Neural crest cell (in vitro differentiated cells): ENCODE measurements at regions not wholly inside any gene's neighbourhood (a gene's known extent, or its start where the extent isn't known, plus 50 kb on each side); places are given as distances from the start of the nearest gene placed in this dataset.

ENCODE experiments used
- DNase-seq: peaks from one replicate; pipeline ENCODE4 v3.0.0; 2021; ENCODE audit warnings: low read depth, mixed read lengths, low spot score
- H3K27ac Mint-ChIP-seq: one replicate; pipeline ENCODE4 v1.8.0; 2021; ENCODE audit warnings: mild to moderate bottlenecking, mixed read lengths; ENCODE audit not compliant: unreplicated experiment
- H3K27me3 Mint-ChIP-seq: 2 replicates; pipeline ENCODE4 v1.8.0; 2021; ENCODE audit warnings: low read depth, mild to moderate bottlenecking, mixed read lengths
- H3K36me3 Mint-ChIP-seq: 2 replicates; pipeline ENCODE4 v1.8.0; 2021; ENCODE audit warnings: low read depth, mild to moderate bottlenecking, mixed read lengths
- H3K4me1 Mint-ChIP-seq: 2 replicates; pipeline ENCODE4 v1.8.0; 2021; ENCODE audit warnings: mixed read lengths
- H3K4me3 Mint-ChIP-seq: one replicate; pipeline ENCODE4 v1.8.0; 2021; ENCODE audit warnings: mild to moderate bottlenecking, mixed read lengths
- H3K9me3 Mint-ChIP-seq: 2 replicates; pipeline ENCODE4 v1.8.0; 2021; ENCODE audit warnings: mixed read lengths
- CTCF ChIP-seq: fragments of 200-600 bp; sonication (generic); conservative IDR thresholded peaks from 2 replicates; pipeline ENCODE4 v1.5.0; 2021; ENCODE audit warnings: antibody characterized with exemption, mild to moderate bottlenecking

- Mint-ChIP-seq H3K9me3 (peaks cover 4% of the 10 kb centered on the region), H3K27me3 (no peaks in the 10 kb centered on the region), H3K27ac (no peak overlapping the region), H3K36me3 (no peaks in the 10 kb centered on the region), H3K4me1 (no peaks in the 10 kb centered on the region), H3K4me3 (no peak overlapping the region)
- TF ChIP-seq CTCF: no peak
- DNase-seq: no peak
These were observed 262.0 kb downstream of the BCOR start for GRCh38 chrX:39835776-39836175.

- DNase-seq: no peak
- no peaks in the 10 kb centered on the region for H3K36me3 Mint-ChIP-seq
- no peak for TF ChIP-seq CTCF
- peaks cover 4% of the 10 kb centered on the region for H3K9me3 Mint-ChIP-seq
- H3K27me3 Mint-ChIP-seq: no peaks in the 10 kb centered on the region
- no peaks in the 10 kb centered on the region for H3K4me1 Mint-ChIP-seq
- H3K27ac Mint-ChIP-seq: no peak overlapping the region
- H3K4me3 Mint-ChIP-seq: no peak overlapping the region
These were observed 260.8 kb downstream of the BCOR start for GRCh38 chrX:39836802-39837420.

GRCh38 chrX:39837688-39838087 lies 260.1 kb downstream of the BCOR start:
- Mint-ChIP-seq H3K4me3 (no peak overlapping the region), H3K27me3 (no peaks in the 10 kb centered on the region), H3K27ac (no peak overlapping the region), H3K9me3 (peaks cover 4% of the 10 kb centered on the region), H3K36me3 (no peaks in the 10 kb centered on the region), H3K4me1 (no peaks in the 10 kb centered on the region)
- DNase-seq: no peak
- no peak for TF ChIP-seq CTCF

GRCh38 chrX:39839371-39839770 lies 258.4 kb downstream of the BCOR start:
- H3K4me1 Mint-ChIP-seq: peaks cover 10% of the 10 kb centered on the region
- H3K9me3 Mint-ChIP-seq: peaks cover 4% of the 10 kb centered on the region
- no peaks in the 10 kb centered on the region for H3K36me3 Mint-ChIP-seq
- H3K27ac Mint-ChIP-seq: no peak overlapping the region
- H3K4me3 Mint-ChIP-seq: no peak overlapping the region
- no peak for TF ChIP-seq CTCF
- no peaks in the 10 kb centered on the region for H3K27me3 Mint-ChIP-seq
- no peak for DNase-seq

GRCh38 chrX:39840133-39840532 lies 257.6 kb downstream of the BCOR start:
- Mint-ChIP-seq H3K9me3 (peaks cover under 1% of the 10 kb centered on the region), H3K27ac (no peak overlapping the region), H3K4me3 (no peak overlapping the region), H3K4me1 (peaks cover 17% of the 10 kb centered on the region), H3K36me3 (no peaks in the 10 kb centered on the region), H3K27me3 (no peaks in the 10 kb centered on the region)
- no peak for DNase-seq
- TF ChIP-seq CTCF: no peak
